ENCODE measurements at regions not wholly inside any gene's neighbourhood (a gene's known extent, or its start where the extent isn't known, plus 50 kb on each side); places are given as distances from the start of the nearest gene placed in this dataset.

GRCh38 chr18:66395671-66396218 is 208.1 kb downstream of the CDH19 start:
- Histone ChIP-seq H2BK15ac (ENCODE audit: low read length) (no peak overlapping the region), H3K79me2 (ENCODE audit: control insufficient read depth in 1 of 2, insufficient read depth in 2 of 2, low read length in 2 of 2) (no peaks in the 10 kb centered on the region), H3K27ac (ENCODE audit: low read depth, low read length) (no peak overlapping the region), H2BK120ac (replicated peaks; ENCODE audit: low read depth, low read length) (no peak overlapping the region), H2AFZ (ENCODE audit: low read length) (no peak overlapping the region), H2AK5ac (ENCODE audit: low read depth, low read length) (no peak overlapping the region), H3K23me2 (ENCODE audit: low read depth, low read length) (no peaks in the 10 kb centered on the region), H3K18ac (ENCODE audit: extremely low read depth, low read length) (no peak overlapping the region), H3K56ac (replicated peaks; ENCODE audit: insufficient read length, low read depth, low read length) (no peak overlapping the region), H3K4ac (replicated peaks; ENCODE audit: insufficient read length, low read depth, low read length) (no peak overlapping the region), H3K4me2 (ENCODE audit: insufficient read depth in 1 of 2, low read depth in 2 of 2, low read length in 2 of 2) (no peak overlapping the region), H3K79me1 (ENCODE audit: low read depth, low read length) (no peaks in the 10 kb centered on the region), H3K23ac (ENCODE audit: insufficient read length) (no peak overlapping the region), H4K5ac (ENCODE audit: insufficient read length, low read depth, low read length) (no peak overlapping the region), H2BK20ac (ENCODE audit: low read length) (no peak overlapping the region), H2BK12ac (ENCODE audit: low read depth, low read length) (no peak overlapping the region), H3K9ac (replicated peaks in 1 of 4; ENCODE audit: extremely low read depth in 1 of 4, low read depth in 3 of 4, low read length in 3 of 4) (no peak overlapping the region), H3K36me3 (ENCODE audit: control insufficient read depth in 2 of 4, insufficient read depth in 4 of 4, low read length in 3 of 4) (peaks cover 0 to 3% (median 0%) of the 10 kb centered on the region in 4 experiments; a peak in 1 of 8 replicates), H3K14ac (ENCODE audit: insufficient read length) (no peak overlapping the region), H3K4me3 (ENCODE audit: extremely low read depth in 1 of 4, insufficient read depth in 2 of 4, low read depth in 3 of 4, low read length in 4 of 4) (no peak overlapping the region), H4K20me1 (replicated peaks in 1 of 2; ENCODE audit: control insufficient read depth in 1 of 2, insufficient read depth in 2 of 2, low read length in 2 of 2) (no peaks in the 10 kb centered on the region), H2BK5ac (ENCODE audit: low read depth, low read length) (no peak overlapping the region), H4K91ac (replicated peaks; ENCODE audit: insufficient read length, low read length) (no peak overlapping the region), H3K9me3 (ENCODE audit: insufficient read depth in 2 of 2, low read depth in 1 of 2, low read length in 1 of 2) (peaks cover 9 to 18% of the 10 kb centered on the region in 2 experiments), H3K4me1 (replicated peaks in 1 of 4; ENCODE audit: control insufficient read depth in 3 of 4, insufficient read depth in 4 of 4, low read length in 3 of 4) (no peaks in the 10 kb centered on the region), H4K8ac (ENCODE audit: extremely low read depth, insufficient read depth, low read length) (no peak overlapping the region), H3K27me3 (replicated peaks in 1 of 4; ENCODE audit: control insufficient read depth in 3 of 4, extremely low read depth in 1 of 4, insufficient read depth in 3 of 4, low read length in 3 of 4) (no peaks in the 10 kb centered on the region)
- FAIRE-seq (no peak), DNase-seq (ENCODE audit: low read depth in 1 of 2, low spot score in 2 of 2) (no peak)
- 99% methylated on average over 19 of the region's 30 CpGs; no CpG with 5 or more reads in 1 of the 2 experiments for WGBS, 2 experiments (ENCODE audit: extremely low coverage in 1 of 2, insufficient coverage in 1 of 2, insufficient read length in 1 of 2, insufficient replicate concordance in 2 of 2, low coverage in 1 of 2, low lambda C conversion rate in 2 of 2, missing lambda C conversion rate in 1 of 2)
- ChIA-PET CTCF (ENCODE audit: partially characterized antibody) (interaction anchor here (1.7 kb wide), 1 partner anchor 10 kb away, joined by 4 read pairs; no protein-coding TSS in a partner anchor), POLR2A (ENCODE audit: partially characterized antibody) (no interaction called here)
- no peak for TF ChIP-seq SP2 (IDR thresholded peaks at IDR 0.05; ENCODE audit: low read length)
